HG02884 (cell line): ENCODE measurements at regions not wholly inside any gene's neighbourhood (a gene's known extent, or its start where the extent isn't known, plus 50 kb on each side); places are given as distances from the start of the nearest gene placed in this dataset.
A peak's percentile ranks its signal among the peaks of the same experiment; 100 is the strongest.

Source experiments
- ATAC-seq: cut with Tn5 transposase; IDR thresholded peaks from one replicate; pipeline ENCODE4 v1.9.1; 2021; ENCODE audit warnings: mild to moderate bottlenecking, moderate library complexity; ENCODE audit not compliant: unreplicated experiment

GRCh38 chr2:57544624-57545023 is 502.0 kb upstream of the VRK2 start:
- ATAC-seq: no peak

- ATAC-seq: no peak
Observed at GRCh38 chr2:57546478-57546877, 500.1 kb upstream of the VRK2 start.

- ATAC-seq: peak; percentile 88
Observed at GRCh38 chr2:57549642-57550102, 496.9 kb upstream of the VRK2 start.

GRCh38 chr2:57550912-57551311 is 495.7 kb upstream of the VRK2 start:
- no peak for ATAC-seq

- ATAC-seq: no peak
Observed at GRCh38 chr2:57552885-57553284, 493.7 kb upstream of the VRK2 start.

- ATAC-seq: no peak
Observed at GRCh38 chr2:57554348-57554747, 492.3 kb upstream of the VRK2 start.

GRCh38 chr2:57558312-57558711 is 488.3 kb upstream of the VRK2 start:
- ATAC-seq: no peak

- ATAC-seq: no peak
Observed at GRCh38 chr2:57562495-57562894, 484.1 kb upstream of the VRK2 start.

- no peak for ATAC-seq
Observed at GRCh38 chr2:57563015-57563414, 483.6 kb upstream of the VRK2 start.

- ATAC-seq: no peak
Observed at GRCh38 chr2:57567245-57567644, 479.4 kb upstream of the VRK2 start.

- no peak for ATAC-seq
Observed at GRCh38 chr2:57569396-57569795, 477.2 kb upstream of the VRK2 start.

- peak; percentile 57 for ATAC-seq
Observed at GRCh38 chr2:57570961-57571360, 475.6 kb upstream of the VRK2 start.

GRCh38 chr2:57575700-57576268 is 470.8 kb upstream of the VRK2 start:
- no peak for ATAC-seq

GRCh38 chr2:57576983-57577382 is 469.6 kb upstream of the VRK2 start:
- ATAC-seq: no peak

GRCh38 chr2:57597940-57598339 is 448.7 kb upstream of the VRK2 start:
- no peak for ATAC-seq

- ATAC-seq: no peak
Observed at GRCh38 chr2:57598551-57598950, 448.1 kb upstream of the VRK2 start.

GRCh38 chr2:57602733-57603132 is 443.9 kb upstream of the VRK2 start:
- no peak for ATAC-seq

GRCh38 chr2:57614988-57615387 is 431.6 kb upstream of the VRK2 start:
- no peak for ATAC-seq

- ATAC-seq: no peak
Observed at GRCh38 chr2:57615855-57616556, 430.6 kb upstream of the VRK2 start.

GRCh38 chr2:57617318-57617717 is 429.3 kb upstream of the VRK2 start:
- no peak for ATAC-seq

GRCh38 chr2:57621122-57621663 is 425.4 kb upstream of the VRK2 start:
- ATAC-seq: no peak

GRCh38 chr2:57622009-57622408 is 424.6 kb upstream of the VRK2 start:
- ATAC-seq: no peak
